GM18499 (cell line): ENCODE measurements at regions not wholly inside any gene's neighbourhood (a gene's known extent, or its start where the extent isn't known, plus 50 kb on each side); places are given as distances from the start of the nearest gene placed in this dataset.

Experiments used
- ATAC-seq: cut with Tn5 transposase; IDR thresholded peaks from one replicate; pipeline ENCODE4 v1.9.1; 2021; ENCODE audit warnings: moderate number of reproducible peaks; ENCODE audit not compliant: insufficient read depth, unreplicated experiment

DNA sequence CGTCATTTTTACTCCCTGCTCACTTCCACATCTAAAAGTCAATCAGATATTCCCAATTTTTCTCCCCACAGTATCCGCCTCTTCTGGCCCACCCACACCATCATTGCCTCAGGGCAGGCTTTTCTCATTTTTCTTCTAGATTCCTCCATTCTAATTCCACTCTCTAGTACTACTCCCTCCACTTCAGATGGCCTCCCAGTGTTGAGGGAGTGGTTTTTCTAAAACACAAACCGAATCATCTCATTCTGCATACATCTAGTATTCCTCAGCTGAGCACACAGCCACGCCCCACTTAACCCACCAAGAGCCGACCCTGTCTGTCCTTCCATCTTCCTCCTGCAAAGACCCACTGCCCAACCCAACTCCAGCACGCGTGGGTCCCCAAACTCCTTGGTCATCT is 314.9 kb upstream of the NPVF start:
- ATAC-seq, result no peak

DNA sequence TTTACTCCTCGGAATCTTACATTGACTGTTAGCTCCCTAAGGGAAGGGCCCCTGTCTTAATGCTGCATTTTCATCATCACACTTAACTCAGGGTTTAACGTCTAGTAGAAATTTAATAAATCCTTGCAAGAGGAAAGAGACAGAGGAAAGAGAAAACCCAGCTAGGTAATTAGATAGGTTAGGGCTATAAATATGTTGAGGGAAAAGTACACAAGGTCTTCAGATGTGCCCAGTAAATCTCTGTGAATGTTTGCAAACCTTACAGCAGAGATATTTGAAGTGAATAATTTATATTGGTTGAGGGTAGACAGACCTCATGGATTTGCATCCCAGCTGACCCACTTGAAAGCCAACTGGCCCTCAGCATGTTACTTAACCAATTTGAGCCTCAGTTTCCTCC is 315.5 kb upstream of the NPVF start:
- no peak for ATAC-seq

GRCh38 chr7:25544254-25544653 is 316.0 kb upstream of the NPVF start:
- no peak for ATAC-seq

- no peak for ATAC-seq
Measured at GRCh38 chr7:25545124-25546008, 317.1 kb upstream of the NPVF start.

GRCh38 chr7:25546306-25546705 is 318.0 kb upstream of the NPVF start:
- no peak for ATAC-seq

DNA sequence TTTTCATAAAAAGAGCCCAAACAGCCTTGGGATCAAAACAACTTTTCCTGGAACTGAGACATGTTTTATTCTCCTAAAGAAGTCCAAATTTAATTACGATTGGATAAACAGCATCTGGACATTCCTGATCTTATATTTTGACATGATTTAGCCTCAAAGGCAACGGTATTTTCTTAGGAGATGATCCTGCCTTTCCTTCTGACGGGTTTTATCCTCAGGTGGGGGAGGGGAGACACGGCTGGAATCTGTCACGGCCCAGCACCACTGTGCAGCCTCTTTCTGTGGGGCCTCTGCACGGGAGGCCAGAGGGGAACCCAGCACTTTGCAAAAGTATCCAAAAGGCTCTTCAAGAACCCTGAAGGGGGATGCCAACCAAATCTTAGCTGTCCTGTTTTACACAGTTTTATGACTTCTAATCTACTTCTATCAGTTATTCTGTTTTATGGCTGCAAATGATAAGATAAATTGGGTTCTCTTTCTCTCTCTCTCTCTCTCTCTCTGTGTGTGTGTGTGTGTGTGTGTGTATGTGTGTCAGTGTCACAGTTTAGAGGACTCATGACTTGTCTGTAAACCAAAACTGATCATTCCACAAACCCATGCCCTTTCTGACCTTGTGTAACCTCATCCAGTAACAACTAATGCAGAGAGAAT is 321.1 kb upstream of the NPVF start:
- ATAC-seq, result no peak

DNA sequence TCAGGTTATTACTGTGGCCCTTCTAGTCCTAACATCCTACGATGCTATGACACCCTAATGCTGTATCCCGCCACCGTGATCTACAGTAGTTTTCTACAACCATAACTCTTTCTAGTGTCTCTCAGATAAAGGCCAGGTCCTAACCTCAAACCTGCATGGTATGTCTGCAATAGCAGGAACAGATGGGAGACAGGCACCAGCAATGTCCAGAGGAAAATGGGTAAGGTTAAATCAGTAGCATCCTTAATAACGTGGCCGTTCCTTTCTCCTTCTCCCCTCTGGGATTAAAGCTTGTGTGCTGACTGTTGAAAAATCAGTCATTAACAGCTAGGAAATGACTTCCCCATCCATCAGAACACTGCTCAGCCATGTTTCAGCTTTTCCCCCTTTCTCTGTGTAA is 321.9 kb upstream of the NPVF start:
- no peak for ATAC-seq

DNA sequence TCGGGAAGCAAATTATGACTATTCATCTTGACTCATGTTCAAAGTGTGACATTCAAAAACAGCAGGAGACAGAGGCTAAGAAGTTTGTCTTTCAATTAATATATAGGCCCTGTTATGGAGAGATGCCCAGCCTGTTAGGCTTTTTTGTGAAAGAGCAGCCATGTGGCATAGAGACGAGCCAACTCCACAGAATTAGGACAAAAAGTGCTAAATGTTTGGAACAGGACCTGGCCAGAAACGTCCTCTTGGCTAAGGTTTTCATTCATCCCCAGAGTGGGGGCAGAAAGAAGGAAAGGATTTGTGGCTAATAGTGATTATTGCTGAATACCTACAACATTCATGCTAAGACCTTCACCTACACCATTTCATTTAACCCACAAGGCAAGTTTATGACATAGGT is 324.7 kb upstream of the NPVF start:
- no peak for ATAC-seq

DNA sequence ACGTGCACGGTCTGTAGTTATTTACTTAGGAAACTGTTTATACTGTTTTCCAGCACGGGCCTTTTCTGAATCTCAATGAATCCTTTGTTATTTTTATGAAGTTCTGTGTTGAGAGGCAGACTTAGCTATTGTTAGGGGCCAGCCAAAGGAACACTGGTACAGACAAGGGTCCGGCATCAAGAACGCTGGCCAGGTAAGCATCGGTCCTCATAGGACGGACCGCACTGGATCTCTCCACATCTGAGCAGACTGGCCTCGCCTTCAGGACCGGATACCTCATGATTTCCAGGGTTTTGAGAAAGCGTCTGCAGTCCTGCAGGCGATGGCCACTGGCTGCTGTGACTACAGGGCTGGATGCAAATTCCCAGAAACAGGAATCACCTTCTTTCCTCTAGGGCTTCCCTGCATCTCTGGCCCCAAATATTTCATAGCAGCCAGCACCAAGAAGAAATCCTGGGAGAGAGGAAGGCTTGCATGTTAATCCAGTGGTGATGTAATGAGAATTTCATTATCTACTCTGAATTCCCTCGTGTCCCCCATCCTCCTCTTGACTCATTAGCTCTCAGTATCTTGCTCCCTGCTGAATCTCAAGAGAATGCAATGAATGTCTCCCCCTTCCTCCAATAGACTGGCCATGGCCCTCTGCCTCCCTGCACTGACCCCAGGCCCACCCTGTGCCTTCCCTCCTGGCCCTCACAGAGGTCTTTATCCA is 325.4 kb upstream of the NPVF start:
- no peak for ATAC-seq

DNA sequence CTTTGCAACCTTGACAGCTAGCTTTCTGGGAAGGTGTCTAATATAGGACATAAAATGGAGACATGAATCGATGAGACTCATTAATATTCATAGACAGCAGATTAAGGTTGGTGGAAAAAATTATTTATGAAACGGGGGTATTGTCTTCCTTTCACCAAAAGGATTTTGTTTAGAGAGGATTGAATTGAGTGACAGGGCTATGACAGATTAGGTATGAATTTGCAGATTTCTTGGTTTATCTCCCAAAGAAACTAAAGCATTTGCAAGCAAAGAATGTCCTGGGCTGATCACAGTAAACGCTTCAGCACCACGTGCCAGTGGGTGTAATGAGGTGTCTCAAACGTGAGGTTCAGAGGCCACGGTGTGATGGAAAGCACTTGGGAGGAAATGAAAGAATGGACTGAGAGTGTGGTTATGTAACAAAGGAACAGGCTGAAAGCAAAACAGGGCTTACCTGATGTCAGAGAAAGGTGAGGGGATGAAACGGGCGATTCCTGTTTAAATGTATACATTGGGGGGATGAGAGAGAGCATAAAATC is 329.2 kb upstream of the NPVF start:
- ATAC-seq, result no peak

DNA sequence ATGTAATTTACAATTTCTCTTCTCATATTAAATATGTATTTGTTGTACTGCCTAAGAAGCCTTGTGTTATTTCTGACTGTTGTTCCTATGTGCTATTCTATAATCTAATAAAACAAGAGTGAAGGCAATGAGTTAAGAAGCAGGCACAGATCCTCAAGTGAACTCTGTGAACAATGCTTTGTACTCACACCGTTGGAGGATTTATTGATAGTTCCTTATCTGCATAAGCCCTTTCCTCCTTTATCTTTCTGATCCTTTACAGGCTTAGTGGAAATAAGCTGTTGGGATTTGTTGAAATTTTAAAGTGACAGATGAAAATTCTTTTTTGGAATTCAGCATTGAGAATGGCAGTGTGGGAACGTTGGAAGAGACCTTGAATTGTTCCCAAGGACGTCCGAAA is 329.6 kb upstream of the NPVF start:
- no peak for ATAC-seq

DNA sequence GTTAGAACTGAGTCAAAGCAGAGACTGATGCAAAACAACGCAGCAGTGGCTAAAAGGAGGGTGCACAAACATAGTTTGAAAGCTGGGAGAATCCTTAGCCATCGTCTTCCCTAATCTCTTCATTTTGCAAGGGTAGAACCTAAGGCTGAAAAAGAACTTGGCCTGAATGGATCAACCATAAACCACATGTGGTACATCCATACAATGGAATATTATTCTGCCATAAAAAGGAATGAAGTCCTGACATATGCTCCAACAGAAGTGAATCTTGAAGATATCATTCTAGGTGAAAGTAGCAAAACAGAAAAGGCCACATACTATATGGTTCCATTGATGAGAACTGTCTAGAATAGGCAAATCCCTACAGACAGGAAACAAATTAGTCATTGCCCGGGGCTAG is 330.3 kb upstream of the NPVF start:
- ATAC-seq, result no peak

DNA sequence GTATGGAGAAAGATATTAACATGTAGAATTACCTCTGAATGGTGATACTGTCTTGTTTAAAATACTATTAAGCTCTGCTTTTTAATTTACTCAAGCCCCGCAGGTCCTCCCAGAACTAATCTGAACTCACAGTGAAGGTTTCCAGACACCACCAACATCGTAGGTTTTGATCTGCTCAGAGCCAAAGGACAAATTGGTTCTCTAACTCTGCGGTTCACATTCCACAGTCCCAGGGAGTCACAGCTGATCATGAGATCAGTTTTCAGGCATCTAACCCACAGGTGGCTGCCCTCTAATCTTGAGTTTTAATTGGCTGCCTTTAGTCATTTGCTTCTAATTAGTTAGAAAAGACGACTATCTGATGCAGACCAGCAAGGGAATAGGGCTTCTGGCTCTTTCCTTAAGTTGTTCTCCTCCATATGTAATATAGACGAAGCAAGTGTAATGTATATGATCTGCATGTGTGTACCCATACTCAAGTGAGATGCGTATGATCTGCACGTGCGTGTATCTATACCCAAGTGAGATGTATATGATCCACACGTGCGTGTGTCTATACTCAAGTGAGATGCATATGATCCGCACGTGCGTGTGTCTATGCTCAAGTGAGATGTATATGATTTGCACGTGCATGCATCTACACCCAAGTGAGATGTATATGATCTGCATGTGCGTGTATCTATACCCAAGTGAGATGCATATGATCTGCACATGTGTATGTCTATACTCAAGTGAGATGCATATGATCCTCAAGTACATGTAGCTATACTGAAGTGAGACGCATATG is 331.5 kb upstream of the NPVF start:
- no peak for ATAC-seq

GRCh38 chr7:25562673-25563182 is 334.4 kb upstream of the NPVF start:
- ATAC-seq, result no peak

DNA sequence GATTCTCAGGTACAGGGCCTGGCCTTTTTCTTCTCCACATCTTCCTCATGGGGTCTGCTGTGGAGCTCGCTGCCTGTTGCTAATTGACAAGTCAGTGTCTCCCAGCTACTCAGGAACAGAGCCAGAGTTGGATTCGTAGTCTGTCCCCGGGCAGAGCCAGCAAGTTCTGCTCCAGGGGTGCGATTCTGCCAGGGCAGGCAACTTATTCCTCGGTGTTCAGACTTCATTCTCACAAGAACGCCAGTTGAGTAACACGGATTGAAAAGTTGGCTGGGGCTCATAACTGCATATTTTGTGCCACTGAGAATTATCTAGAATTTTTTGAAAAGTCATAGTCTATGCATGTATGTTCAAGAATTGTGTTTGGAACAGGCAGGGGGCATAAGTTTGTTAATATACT is 336.7 kb upstream of the NPVF start:
- ATAC-seq, result no peak

GRCh38 chr7:25565949-25566348 is 337.7 kb upstream of the NPVF start:
- ATAC-seq, result no peak

DNA sequence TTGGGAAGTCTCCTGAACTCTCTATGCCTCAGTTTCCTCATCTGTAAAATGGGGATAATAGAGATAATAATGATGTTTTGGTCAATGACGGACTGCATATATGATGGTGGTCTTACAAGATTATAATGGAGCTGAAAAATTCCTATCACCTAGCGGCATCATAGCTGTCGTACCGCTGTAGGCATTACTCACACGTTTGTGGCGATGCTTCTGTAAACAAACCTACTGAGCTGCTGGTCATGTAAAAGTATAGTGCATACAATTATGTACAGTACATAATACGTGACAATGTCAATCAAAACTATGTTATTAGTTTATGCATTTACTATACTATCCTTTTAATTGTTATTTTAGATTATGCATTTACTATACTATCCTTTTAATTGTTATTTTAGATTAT is 339.1 kb upstream of the NPVF start:
- no peak for ATAC-seq

DNA sequence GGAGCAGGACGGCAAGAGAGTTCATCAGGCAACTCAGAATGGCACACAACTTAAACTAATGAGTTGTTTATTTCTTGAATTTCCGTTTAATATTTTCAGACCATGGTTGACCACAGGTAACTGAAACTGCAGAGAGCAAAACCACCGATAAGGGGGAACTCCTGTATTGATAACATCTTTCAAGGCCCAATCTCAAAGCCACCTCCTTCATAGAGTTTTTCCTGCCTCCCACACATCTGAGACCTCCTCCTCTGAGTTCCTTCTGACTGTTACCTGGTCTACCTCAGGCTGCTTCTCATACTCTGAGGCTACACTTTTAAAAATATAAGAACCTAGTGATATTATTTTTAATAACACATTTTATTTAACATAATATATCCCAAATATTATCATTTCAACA is 341.5 kb upstream of the NPVF start:
- ATAC-seq, result no peak

DNA sequence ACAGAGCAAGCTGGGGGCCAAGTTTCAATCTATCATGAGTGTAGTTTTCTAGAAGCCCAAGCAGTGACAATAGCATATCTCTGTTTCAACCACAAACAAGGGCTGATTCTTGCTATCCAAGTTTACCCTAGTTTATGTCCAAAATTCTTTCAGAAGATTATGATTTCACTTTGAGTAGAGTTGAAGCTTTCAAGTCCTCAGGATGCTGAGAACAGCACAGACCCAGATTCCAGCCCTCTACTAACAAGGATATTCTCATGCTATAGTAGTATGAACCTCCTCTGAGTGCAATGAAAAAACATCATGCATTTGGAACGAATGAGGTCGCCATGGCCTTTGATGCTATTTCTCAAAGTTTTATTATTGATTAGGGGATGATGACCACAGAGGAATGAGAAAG is 344.1 kb upstream of the NPVF start:
- ATAC-seq, result no peak

DNA sequence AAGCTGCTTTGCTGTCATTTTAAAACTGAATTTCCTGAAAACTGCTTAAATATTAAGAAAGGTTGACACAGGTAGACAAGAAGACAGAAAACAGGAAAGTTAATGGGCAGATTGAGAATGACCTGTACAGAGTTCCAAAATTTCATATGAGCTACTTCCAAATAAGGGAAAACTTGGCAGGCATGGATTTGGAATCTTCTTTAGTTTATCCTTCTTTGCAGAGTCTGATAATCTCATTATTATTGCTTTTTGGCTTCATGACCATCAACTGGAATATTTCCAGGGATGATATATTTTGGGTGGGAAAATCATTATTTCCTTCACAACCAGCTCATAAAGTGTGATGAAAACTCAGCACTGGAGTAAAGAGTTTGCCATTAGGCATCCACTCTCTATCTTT is 346.5 kb upstream of the NPVF start:
- no peak for ATAC-seq
